ENCODE measurements at regions not wholly inside any gene's neighbourhood (a gene's known extent, or its start where the extent isn't known, plus 50 kb on each side); places are given as distances from the start of the nearest gene placed in this dataset.

- TF ChIP-seq CTCF (IDR thresholded peaks at IDR 0.05) (no peak), POLR2AphosphoS5 (IDR thresholded peaks at IDR 0.05) (no peak), POLR2A (IDR thresholded peaks at IDR 0.05) (no peak)
Observed at GRCh38 chr2:217314021-217314460, 454.2 kb upstream of the TNP1 start.
